Activated CD4-positive, alpha-beta T cell treated with anti-CD3 and anti-CD28 coated beads, Interleukin-2, amount 50 U/mL, for 48 hours (primary cell): ENCODE measurements at regions not wholly inside any gene's neighbourhood (a gene's known extent, or its start where the extent isn't known, plus 50 kb on each side); places are given as distances from the start of the nearest gene placed in this dataset.

ENCODE experiments used
- DNase-seq, 2 experiments: peaks; one replicate each; pipeline ENCODE4 v3.0.0-alpha.2; 2020

DNA sequence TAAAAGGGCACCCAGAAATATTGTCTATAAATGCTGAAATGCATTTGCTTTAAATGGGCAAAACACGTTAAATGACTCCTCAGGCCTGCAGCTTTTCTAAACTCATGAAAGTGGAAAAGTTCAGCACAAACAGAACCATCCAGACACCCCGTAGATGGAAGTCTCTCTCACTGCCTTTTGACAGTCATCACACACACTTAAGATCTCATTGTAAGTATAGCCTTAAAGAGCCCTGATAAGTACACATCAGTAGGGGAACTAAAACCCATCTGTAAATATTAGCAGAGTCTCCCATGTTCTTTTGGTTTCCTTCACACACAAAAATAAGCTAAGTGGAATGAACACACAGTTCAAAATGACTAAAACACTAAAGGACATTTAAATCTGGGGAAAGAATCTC lies 166.7 kb downstream of the LTN1 start:
- no peak for DNase-seq

DNA sequence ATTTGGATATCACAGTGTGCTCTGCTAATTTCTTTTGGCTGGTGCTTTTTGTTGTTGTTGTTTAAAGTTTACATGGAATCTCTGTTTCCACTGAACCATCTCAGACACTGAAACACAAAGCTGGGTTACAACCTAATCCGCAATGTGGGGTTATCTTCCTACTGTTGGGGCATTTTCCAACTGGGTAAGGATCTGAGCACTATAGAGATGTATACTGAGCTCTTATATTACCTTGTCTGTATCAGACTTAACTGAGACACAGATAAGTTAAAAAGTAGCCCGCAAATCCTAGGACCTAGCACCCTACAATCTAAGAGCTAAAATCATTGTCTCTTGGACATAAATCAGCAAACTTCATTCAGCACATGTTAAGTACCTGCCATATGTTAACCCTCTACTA lies 169.2 kb downstream of the LTN1 start:
- no peak for DNase-seq

DNA sequence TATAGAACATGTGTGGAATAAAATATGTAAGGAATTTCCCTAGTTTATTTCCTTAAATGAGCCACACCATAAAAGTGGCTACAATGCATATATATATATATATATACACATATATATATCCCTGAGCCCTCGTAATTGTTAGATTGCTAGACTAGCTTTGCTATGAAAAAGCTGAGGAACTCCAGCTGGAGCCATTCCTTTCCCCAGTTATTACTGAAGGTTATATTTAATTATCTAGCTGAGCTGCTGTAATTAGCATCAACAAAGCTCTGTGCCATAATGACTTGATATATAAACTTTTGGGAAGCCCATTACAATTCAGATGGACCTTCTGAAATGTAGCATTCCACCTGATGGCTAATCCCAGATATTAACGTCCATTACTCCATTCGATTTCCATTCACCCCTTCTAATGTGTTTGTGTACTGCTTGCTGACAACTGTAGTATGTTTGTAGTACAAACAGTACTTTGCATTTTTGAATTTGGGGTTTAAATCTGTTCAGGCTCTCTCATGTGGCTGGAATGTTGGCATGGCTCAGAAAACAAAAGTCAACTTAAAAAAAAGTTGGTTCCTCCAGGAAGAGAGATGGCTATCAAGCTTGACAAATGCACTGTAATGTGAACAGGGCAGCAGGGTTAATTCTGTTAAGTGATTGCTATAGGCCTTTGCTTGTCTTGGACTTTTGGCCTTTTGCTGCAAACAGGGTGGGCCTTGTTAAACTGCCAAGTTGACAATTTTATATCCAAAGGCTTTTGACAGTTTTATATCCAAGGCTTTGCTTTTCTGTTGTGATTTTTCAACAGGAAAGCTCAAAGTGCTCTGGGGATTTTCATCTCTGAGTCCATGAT lies 170.0 kb downstream of the LTN1 start:
- no peak for DNase-seq

DNA sequence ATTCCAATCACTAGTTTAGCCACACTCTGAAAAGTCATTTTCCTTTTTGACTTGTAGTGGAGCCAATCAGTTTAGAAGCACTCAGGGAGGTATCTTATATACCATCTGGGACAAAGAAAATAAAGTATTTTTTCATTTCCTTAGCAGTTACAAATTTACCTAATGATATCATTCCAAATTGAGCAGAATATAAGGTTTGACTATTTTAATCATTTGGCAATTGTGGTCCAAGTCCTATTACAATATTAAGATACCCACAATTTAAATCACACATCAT lies 170.6 kb downstream of the LTN1 start:
- no peak for DNase-seq

DNA sequence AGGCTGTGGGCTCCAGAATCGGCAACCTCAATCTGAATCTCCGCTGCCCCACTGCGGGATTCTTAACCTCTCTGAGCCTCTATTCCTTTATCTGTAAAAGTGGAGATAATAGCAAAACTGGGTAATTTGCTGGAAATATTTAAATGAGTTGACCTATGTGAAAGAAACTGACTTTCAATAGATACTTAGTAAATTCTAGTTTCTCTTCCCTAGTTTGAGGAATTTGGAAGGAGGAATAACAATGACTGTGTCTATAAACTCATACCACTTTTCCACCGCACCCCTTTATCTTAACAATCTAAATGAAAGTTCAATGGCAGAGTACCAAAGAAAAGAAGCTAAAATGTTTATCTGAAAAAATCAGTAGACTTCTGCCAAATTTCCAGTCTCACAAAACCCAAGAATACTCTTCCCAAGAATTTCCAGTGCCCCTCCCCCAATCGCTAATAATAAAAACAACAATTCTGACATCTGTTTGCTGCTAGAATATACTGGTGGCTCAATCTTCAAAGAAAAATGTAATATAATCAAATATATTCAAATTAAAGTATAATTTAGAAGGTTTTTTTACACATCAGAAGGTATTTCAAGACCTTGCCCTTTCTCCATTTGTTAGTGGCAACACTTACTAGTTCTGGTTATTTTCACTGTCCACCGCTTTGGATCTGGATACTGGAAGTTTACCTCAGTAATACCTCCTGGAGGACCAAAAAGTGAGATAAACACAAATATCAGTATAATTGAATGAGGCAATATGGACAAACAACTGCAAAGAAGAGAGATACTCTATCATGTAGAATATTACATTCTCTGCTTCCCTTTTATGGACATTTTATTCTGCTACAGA lies 171.2 kb downstream of the LTN1 start:
- DNase-seq = no peak

DNA sequence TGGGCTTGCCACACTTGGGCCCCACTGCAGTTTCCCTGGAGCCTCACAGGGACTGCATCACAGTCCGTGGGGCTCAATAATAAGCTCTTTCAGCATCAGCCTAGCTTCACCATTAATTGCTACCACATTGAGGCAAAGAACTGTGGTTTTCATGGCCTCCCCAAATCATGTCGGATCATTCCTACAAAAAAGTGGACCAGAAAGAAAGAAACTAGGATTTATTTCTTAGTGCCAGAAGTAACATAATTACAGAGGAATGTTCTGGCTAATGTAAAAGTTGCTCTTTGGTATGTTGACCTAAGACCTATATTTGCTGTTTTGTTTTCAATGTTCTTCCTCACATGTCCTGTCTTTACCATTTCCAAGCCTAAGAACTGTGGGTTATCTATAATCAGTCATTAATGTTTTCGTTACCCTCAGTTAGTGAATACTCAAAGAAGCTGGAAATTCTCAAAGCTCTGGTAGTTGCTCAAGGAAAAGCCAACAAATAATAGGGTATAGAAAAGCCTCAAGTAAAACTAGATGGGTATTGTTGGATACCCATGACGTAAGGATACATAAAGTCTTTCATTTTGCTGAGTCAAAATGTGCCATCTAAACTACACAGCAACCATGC lies 173.9 kb downstream of the LTN1 start:
- DNase-seq = no peak

DNA sequence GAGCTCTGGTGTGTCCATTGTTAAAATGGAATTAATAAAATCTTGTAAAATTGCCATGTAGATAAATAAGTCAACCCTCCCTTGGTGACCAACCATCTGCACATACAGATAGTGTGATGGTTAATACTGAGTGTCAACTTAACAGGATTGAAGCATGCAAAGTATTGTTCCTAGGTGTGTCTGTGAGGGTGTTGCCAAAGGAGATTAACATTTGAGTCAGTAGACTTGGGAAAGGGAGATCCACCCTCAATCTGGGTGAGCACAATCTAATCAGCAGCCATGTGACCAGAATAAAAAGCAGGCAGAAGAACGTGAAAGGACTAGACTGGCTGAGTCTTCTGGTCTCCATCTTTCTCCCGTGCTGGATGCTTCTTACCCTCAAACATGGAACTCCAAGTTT lies 174.8 kb downstream of the LTN1 start:
- no peak for DNase-seq

DNA sequence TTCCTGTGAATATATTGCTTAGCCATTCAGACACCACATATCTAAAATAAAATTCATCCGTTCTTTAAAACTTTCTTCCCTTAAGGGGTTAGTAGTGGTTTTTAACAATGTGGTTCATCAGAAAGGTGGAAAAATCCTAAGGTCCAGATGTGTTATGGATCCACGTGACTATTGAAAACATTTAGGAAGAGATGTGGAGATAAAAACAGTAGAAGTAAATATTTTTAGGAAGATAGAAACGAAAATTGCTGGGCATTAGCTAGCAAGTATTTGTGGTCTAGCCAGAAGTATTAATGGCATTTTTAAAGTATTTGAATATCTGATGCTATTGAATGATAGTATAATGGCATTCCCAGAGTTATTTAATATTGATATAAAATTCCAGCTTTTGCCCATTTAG lies 180.8 kb downstream of the LTN1 start:
- no peak for DNase-seq

DNA sequence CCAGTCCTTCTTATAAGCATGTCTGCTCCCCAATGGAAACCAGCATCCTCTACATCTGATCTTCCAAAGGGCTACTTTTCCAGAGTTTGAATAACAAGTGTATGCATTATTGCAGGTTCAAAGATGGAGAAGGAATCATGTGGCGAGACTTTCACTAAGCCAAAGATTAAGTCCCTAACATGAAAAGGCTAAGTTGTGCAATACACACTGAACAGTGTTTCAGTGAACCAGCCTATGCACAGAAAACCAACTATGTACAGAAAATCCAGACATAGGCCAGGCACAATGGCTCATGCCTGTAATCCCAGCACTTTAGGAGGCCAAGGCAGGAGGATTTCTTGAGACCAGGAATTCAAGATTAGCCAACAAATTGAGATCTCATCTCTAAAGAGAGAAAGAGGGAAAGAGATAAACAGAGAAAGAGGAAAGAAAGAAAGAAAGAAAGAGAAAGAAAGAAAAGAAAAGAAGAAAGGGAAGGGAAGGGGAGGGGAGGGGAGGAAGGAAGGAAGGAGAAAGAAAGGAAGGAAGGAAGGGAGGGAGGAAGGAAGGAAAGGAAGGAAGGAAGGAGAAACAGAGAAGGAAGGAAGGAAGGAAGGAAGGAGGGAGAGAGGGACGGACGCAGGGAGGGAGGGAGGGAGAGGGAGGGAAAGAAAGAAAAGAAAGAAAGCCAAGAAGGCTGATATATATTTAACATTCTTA lies 181.7 kb downstream of the LTN1 start:
- DNase-seq = no peak

DNA sequence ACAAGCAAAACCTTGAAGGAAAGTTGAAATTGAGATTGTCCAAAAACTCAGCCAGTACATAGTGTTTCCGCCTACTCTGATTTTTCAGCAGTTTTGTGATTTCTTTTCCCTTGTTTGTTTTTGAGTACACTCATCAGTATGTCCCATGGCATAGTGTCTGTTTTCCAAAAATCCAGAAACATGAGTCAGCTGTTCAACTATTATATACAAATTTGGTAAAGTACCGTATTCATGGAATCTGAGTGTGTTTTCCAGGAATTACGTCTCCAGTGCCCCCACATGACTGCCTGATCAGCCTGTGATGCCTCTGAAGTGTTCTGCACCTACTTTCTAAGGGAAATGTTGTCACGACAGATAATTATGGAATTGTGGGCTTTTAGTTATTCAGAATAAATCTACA lies 186.8 kb downstream of the LTN1 start:
- no peak for DNase-seq

DNA sequence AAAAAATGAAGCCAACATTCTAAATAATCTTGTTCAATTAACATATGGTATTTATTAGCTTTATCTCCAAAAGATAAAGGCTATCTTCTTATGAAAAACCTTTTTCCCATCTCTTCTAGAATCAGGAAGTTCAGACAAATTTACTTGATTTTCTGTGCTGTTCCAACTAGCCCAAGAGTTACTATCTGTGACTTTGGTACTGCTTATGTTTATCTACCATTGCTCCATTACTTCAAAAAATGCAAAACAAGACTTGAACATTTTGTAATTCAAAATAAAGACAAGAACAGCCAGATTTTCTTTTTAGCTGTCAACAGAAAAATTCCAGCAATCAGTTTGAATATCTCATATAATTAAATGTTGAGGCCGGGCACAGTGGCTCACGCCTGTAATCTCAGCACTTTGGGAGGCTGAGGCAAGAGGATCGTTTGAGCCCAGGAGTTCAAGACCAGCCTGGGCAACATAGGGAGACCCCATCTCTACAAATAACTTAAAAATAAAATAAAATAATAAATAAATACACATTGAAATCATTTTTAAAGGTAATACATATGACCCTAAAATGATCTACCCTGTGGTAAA lies 188.5 kb downstream of the LTN1 start:
- no peak for DNase-seq

DNA sequence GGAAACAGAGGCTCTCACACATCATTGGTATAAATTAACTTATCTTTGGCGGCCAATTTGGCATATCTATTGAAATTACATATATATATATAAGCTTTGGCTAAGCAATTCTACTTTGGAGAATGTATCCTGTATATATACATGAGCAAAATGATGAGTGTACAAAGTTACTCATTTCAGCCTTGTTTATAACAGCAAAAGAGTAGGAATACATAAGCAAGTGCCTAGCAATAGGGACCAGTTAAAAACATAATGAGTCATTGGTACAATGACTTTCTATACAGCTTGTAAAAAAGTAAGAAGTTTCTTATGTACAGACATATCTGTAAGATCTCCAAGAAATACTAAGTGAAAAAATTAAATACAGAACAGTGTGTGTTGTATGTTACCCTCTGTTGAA lies 190.8 kb downstream of the LTN1 start:
- DNase-seq = no peak

DNA sequence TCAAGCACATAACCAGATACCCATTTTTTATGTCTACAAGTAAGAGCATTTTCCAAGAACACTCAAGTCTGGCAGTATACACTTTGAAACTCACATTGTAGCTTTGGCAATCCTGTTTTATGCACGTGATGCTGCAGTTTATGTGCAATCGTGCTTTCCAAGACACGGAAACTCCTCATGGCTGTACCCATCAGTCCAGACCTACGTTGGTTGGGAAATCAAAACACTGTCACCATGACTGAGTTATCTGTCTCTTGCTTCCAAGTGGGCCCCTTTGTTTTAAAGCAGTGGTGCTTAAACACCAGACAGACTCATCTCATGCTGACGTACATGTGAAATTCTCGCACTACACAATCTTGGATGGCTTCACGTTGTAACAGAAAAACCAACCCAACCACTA lies 192.8 kb downstream of the LTN1 start:
- no peak for DNase-seq

DNA sequence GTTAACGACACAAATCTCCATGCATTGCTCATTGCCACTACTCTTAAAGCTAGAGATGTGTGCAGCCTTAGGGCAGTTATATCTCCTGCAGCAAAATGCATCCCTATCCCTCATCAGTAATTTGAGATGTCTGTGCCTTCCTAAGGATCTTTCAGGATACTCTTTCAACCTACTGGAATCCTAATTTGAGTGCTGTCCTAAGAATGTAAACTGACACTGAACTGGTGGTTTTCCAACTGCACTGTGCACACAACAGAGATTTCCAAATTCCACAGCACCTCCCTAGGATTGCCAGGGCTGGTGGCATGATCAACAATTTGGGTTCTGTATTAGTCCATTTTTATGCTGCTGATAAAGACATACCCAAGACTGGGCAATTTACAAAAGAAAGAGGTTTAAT lies 193.9 kb downstream of the LTN1 start:
- DNase-seq = no peak

DNA sequence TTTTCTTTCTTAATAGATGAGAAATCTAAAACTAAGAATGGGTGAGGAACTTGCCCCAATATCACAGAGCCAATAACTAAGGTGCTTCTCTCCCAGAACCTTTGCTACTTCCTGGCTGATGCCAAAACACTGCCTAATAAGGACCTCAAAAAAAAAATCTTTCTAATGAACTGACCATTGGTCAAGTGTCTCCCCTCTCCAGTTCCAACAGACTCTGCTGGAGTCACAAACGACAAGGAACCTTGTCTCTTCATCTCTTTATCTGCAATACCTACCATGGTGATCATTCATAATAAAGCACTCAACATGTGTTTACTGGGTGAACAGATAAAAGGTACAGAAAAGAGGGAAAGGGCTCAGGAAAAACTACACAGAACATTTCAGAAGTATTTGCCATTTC lies 197.4 kb downstream of the LTN1 start:
- no peak for DNase-seq

DNA sequence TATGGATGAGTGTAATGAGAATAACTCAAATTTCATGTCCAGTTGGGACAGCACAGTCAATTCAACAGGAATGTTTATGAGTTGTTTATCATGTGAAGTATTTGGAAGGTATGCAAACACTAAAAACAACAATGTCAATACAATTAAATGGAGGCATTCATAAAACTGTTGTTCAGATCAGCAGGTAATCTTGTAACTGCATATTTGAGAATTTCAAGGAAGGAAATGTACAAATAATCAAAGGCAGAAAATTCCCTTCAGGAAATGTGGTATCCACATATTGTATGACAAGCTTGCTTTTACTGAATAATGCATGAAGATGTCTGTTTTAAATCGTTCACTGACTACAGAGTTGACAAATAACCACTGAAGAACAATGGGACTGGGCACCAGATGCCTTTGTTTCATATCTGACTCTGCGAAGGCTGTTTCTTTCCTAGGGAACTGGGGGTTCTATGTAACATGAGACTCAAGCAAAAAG lies 198.3 kb downstream of the LTN1 start:
- no peak for DNase-seq

DNA sequence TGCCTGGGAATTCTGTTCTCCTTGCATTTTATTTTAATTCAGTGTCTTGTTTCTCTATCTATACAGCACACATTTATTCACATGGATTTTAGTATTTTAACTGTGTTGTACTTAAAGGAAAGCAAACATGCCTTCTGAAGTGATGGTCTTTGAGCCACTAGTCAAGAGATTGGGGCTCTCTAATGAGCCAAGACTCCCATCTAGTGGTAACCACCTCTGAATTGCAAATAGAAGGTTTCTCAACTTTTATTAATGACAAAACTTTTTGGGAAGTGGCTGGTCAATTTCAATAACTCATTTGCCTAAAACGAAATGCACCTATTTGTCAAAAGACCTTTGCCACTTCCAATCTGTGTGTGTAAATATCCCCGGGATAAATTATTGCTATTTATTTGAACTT lies 199.6 kb downstream of the LTN1 start:
- DNase-seq = no peak

DNA sequence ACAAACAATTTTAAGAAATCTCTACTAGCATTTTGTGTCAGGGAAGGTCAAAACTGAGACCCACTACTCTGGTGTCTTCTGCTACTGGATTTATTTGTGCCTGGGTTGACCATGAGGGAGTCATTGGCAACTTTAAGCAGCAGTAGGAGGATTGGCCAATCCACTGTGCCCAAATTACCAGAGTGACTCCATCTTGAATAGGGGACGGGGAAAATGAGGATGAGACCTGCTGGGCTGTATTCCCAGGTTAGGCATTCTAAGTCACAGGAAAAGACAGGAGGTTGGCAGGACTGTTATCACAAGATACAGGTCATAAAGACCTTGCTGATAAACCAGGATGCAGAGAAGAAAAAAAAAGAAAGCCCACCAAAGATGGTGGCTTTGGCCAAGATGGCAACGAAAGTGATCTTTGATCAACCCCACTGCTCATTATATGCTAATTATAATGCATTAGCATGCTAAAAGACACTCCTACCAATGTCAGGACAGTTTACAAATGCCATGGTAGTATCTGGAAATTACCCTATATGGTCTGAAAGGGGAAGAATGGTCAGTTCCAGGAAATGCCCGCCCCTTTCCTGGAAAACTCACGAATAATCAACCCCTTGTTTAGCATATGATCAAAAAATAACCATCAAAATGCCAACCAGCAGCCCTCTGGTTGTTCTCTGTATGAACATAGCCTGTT lies 200.9 kb downstream of the LTN1 start:
- peak in 1 of 2 experiments; percentile 20 for DNase-seq

DNA sequence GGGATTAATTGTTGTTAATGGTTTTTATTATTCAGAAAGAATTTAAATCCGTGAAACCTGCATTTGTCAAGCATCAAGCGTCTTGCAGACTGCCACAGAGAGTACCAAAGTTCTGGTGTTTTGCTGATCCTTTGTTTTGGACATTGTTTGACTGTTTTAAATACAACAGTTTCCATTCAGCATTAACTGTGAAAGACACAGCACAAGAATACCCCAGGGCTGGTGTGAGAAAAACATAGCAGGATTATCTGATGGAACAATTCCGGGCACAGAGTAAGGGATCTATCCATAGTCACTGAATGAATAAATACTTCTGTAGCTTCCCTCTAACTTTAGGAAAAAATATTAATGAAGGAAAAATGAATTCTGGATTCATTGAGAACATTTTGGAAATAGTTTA lies 202.3 kb downstream of the LTN1 start:
- DNase-seq = no peak

DNA sequence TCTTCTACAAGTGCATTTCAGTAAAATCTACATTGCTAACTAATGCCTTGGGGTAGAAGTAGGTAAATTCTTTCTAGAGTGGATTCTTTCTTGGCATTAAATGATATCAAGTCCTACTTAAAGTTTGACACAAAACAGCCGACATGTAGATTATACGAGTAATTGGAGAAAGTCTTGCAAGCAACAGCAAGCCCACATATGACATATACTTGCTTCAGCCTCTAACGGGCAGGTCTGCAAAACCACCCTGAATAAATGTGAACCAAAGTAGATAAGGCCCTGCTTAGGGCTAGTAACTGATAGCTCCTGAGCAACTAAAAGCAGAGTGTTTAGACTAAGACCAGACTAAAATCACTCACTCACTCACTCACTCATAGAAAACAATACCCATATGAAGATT lies 203.2 kb downstream of the LTN1 start:
- DNase-seq = no peak

DNA sequence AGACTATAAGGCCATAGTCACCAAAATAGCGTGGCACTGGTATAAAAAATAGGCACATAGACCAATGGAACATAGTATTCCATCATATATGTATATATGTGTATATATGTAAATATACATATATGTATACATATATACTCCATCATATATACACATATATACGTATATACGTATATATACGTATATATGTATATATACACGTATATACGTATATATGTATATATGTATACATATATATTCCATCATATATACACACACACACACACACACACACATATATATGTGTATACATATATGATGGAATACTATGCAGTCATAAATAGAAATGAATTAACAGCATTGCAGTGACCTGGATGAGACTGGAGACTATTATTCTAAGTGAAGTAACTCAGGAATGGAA lies 204.6 kb downstream of the LTN1 start:
- no peak for DNase-seq

DNA sequence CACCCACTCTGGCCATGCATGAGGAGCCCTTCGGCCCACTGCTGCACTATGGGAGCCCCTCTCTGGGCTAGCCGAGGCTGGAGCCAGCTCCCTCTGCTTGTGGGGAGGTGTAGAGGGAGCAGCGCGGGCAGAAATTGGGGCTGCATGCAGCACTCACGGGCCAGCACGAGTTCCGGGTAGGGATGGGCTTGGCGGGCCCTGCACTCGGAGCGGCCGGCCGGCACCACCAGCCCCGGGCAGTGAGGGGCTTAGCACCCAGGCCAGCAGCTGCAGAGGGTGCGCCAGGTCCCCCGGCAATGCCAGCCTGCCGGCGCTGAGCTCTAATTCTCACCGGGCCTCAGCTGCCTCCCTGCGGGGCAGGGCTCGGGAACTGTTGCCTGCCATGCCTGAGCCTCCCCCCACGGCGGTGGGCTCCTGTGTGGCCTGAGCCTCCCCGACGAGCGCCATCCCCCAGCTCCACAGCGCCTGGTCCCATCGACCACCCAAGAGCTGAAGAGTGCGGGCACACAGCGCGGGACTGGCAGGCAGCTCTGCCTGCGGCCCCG lies 209.0 kb downstream of the LTN1 start:
- no peak for DNase-seq
